ENCODE measurements at regions not wholly inside any gene's neighbourhood (a gene's known extent, or its start where the extent isn't known, plus 50 kb on each side); places are given as distances from the start of the nearest gene placed in this dataset.

- Histone ChIP-seq H3K4me1 (ENCODE audit: control insufficient read depth, insufficient read depth, low read length) (no peaks in the 10 kb centered on the region), H3K4me3 (ENCODE audit: low read length) (no peak overlapping the region), H3K9me3 (replicated peaks; ENCODE audit: control insufficient read depth, low read depth, low read length) (peaks cover 4% of the 10 kb centered on the region), H3K27me3 (ENCODE audit: control insufficient read depth, insufficient read depth, low read length) (no peaks in the 10 kb centered on the region), H3K36me3 (ENCODE audit: control insufficient read depth, insufficient read depth, low read length) (no peaks in the 10 kb centered on the region), H3K27ac (ENCODE audit: low read length) (no peak overlapping the region)
- no CpG with 5 or more reads among the region's 2 CpGs for WGBS (ENCODE audit: insufficient coverage)
- peak; percentile 40 for DNase-seq
Observed at GRCh38 chr4:189255636-189256035, 685.0 kb upstream of the FRG1 start.

- WGBS (ENCODE audit: insufficient coverage), result no CpG with 5 or more reads among the region's 1 CpG
- Histone ChIP-seq H3K27ac (ENCODE audit: low read length) (no peak overlapping the region), H3K4me1 (ENCODE audit: control insufficient read depth, insufficient read depth, low read length) (no peaks in the 10 kb centered on the region), H3K36me3 (ENCODE audit: control insufficient read depth, insufficient read depth, low read length) (no peaks in the 10 kb centered on the region), H3K27me3 (ENCODE audit: control insufficient read depth, insufficient read depth, low read length) (no peaks in the 10 kb centered on the region), H3K4me3 (ENCODE audit: low read length) (no peak overlapping the region), H3K9me3 (replicated peaks; ENCODE audit: control insufficient read depth, low read depth, low read length) (peaks cover 7% of the 10 kb centered on the region)
- no peak for DNase-seq
Observed at GRCh38 chr4:189261475-189261874, 679.2 kb upstream of the FRG1 start.

- no peak overlapping the region for H3K4me3 ChIP-seq (ENCODE audit: low read length)
- WGBS (ENCODE audit: insufficient coverage), result 76% methylated on average over 5 of the region's 7 CpGs
- no peak overlapping the region for H3K27ac ChIP-seq (ENCODE audit: low read length)
- peaks cover 7% of the 10 kb centered on the region for H3K9me3 ChIP-seq (replicated peaks; ENCODE audit: control insufficient read depth, low read depth, low read length)
- no peaks in the 10 kb centered on the region for H3K27me3 ChIP-seq (ENCODE audit: control insufficient read depth, insufficient read depth, low read length)
- H3K36me3 ChIP-seq (ENCODE audit: control insufficient read depth, insufficient read depth, low read length), result no peaks in the 10 kb centered on the region
- H3K4me1 ChIP-seq (ENCODE audit: control insufficient read depth, insufficient read depth, low read length), result no peaks in the 10 kb centered on the region
- no peak for DNase-seq
Observed at GRCh38 chr4:189265515-189265914, 675.2 kb upstream of the FRG1 start.

GRCh38 chr4:189267312-189267965, 673.2 kb upstream of the FRG1 start:
- H3K4me3 ChIP-seq (ENCODE audit: low read length), result no peak overlapping the region
- no peaks in the 10 kb centered on the region for H3K36me3 ChIP-seq (ENCODE audit: control insufficient read depth, insufficient read depth, low read length)
- no peaks in the 10 kb centered on the region for H3K4me1 ChIP-seq (ENCODE audit: control insufficient read depth, insufficient read depth, low read length)
- DNase-seq, result no peak
- no peaks in the 10 kb centered on the region for H3K9me3 ChIP-seq (replicated peaks; ENCODE audit: control insufficient read depth, low read depth, low read length)
- no peak overlapping the region for H3K27ac ChIP-seq (ENCODE audit: low read length)
- WGBS (ENCODE audit: insufficient coverage), result 82% methylated on average over 3 of the region's 3 CpGs
- no peaks in the 10 kb centered on the region for H3K27me3 ChIP-seq (ENCODE audit: control insufficient read depth, insufficient read depth, low read length)

- Histone ChIP-seq H3K4me1 (ENCODE audit: control insufficient read depth, insufficient read depth, low read length) (no peaks in the 10 kb centered on the region), H3K9me3 (replicated peaks; ENCODE audit: control insufficient read depth, low read depth, low read length) (no peaks in the 10 kb centered on the region), H3K4me3 (ENCODE audit: low read length) (no peak overlapping the region), H3K27me3 (ENCODE audit: control insufficient read depth, insufficient read depth, low read length) (no peaks in the 10 kb centered on the region), H3K36me3 (ENCODE audit: control insufficient read depth, insufficient read depth, low read length) (no peaks in the 10 kb centered on the region), H3K27ac (ENCODE audit: low read length) (no peak overlapping the region)
- DNase-seq, result no peak
- WGBS (ENCODE audit: insufficient coverage), result 49% methylated on average over 2 of the region's 3 CpGs
Observed at GRCh38 chr4:189278597-189279165, 662.0 kb upstream of the FRG1 start.

GRCh38 chr4:189279188-189279587, 661.5 kb upstream of the FRG1 start:
- no peaks in the 10 kb centered on the region for H3K9me3 ChIP-seq (replicated peaks; ENCODE audit: control insufficient read depth, low read depth, low read length)
- H3K4me3 ChIP-seq (ENCODE audit: low read length), result no peak overlapping the region
- 63% methylated on average over 8 of the region's 11 CpGs for WGBS (ENCODE audit: insufficient coverage)
- peak; percentile 52 for DNase-seq
- H3K27ac ChIP-seq (ENCODE audit: low read length), result no peak overlapping the region
- H3K4me1 ChIP-seq (ENCODE audit: control insufficient read depth, insufficient read depth, low read length), result no peaks in the 10 kb centered on the region
- no peaks in the 10 kb centered on the region for H3K36me3 ChIP-seq (ENCODE audit: control insufficient read depth, insufficient read depth, low read length)
- H3K27me3 ChIP-seq (ENCODE audit: control insufficient read depth, insufficient read depth, low read length), result no peaks in the 10 kb centered on the region

GRCh38 chr4:189285377-189285776, 655.3 kb upstream of the FRG1 start:
- no peak for DNase-seq
- WGBS (ENCODE audit: insufficient coverage), result 60% methylated on average over 8 of the region's 8 CpGs
- H3K36me3 ChIP-seq (ENCODE audit: control insufficient read depth, insufficient read depth, low read length), result no peaks in the 10 kb centered on the region
- no peak overlapping the region for H3K27ac ChIP-seq (ENCODE audit: low read length)
- H3K9me3 ChIP-seq (replicated peaks; ENCODE audit: control insufficient read depth, low read depth, low read length), result no peaks in the 10 kb centered on the region
- no peaks in the 10 kb centered on the region for H3K27me3 ChIP-seq (ENCODE audit: control insufficient read depth, insufficient read depth, low read length)
- no peak overlapping the region for H3K4me3 ChIP-seq (ENCODE audit: low read length)
- no peaks in the 10 kb centered on the region for H3K4me1 ChIP-seq (ENCODE audit: control insufficient read depth, insufficient read depth, low read length)

GRCh38 chr4:189291939-189292338, 648.7 kb upstream of the FRG1 start:
- Histone ChIP-seq H3K9me3 (replicated peaks; ENCODE audit: control insufficient read depth, low read depth, low read length) (no peaks in the 10 kb centered on the region), H3K27me3 (ENCODE audit: control insufficient read depth, insufficient read depth, low read length) (no peaks in the 10 kb centered on the region), H3K4me1 (ENCODE audit: control insufficient read depth, insufficient read depth, low read length) (no peaks in the 10 kb centered on the region), H3K4me3 (ENCODE audit: low read length) (no peak overlapping the region), H3K36me3 (ENCODE audit: control insufficient read depth, insufficient read depth, low read length) (no peaks in the 10 kb centered on the region), H3K27ac (ENCODE audit: low read length) (no peak overlapping the region)
- DNase-seq, result no peak

GRCh38 chr4:189293459-189293858, 647.2 kb upstream of the FRG1 start:
- Histone ChIP-seq H3K36me3 (ENCODE audit: control insufficient read depth, insufficient read depth, low read length) (no peaks in the 10 kb centered on the region), H3K4me1 (ENCODE audit: control insufficient read depth, insufficient read depth, low read length) (no peaks in the 10 kb centered on the region), H3K27me3 (ENCODE audit: control insufficient read depth, insufficient read depth, low read length) (no peaks in the 10 kb centered on the region), H3K27ac (ENCODE audit: low read length) (no peak overlapping the region), H3K4me3 (ENCODE audit: low read length) (no peak overlapping the region), H3K9me3 (replicated peaks; ENCODE audit: control insufficient read depth, low read depth, low read length) (no peaks in the 10 kb centered on the region)
- WGBS (ENCODE audit: insufficient coverage), result no CpG with 5 or more reads among the region's 3 CpGs
- DNase-seq, result no peak

GRCh38 chr4:189294574-189294973, 646.1 kb upstream of the FRG1 start:
- no peak for DNase-seq
- Histone ChIP-seq H3K4me3 (ENCODE audit: low read length) (no peak overlapping the region), H3K27ac (ENCODE audit: low read length) (no peak overlapping the region), H3K9me3 (replicated peaks; ENCODE audit: control insufficient read depth, low read depth, low read length) (no peaks in the 10 kb centered on the region), H3K27me3 (ENCODE audit: control insufficient read depth, insufficient read depth, low read length) (no peaks in the 10 kb centered on the region), H3K36me3 (ENCODE audit: control insufficient read depth, insufficient read depth, low read length) (no peaks in the 10 kb centered on the region), H3K4me1 (ENCODE audit: control insufficient read depth, insufficient read depth, low read length) (no peaks in the 10 kb centered on the region)
- WGBS (ENCODE audit: insufficient coverage), result no CpG with 5 or more reads among the region's 3 CpGs

GRCh38 chr4:189299706-189300105, 641.0 kb upstream of the FRG1 start:
- DNase-seq, result no peak
- Histone ChIP-seq H3K27ac (ENCODE audit: low read length) (no peak overlapping the region), H3K4me1 (ENCODE audit: control insufficient read depth, insufficient read depth, low read length) (no peaks in the 10 kb centered on the region), H3K27me3 (ENCODE audit: control insufficient read depth, insufficient read depth, low read length) (no peaks in the 10 kb centered on the region), H3K4me3 (ENCODE audit: low read length) (no peak overlapping the region), H3K9me3 (replicated peaks; ENCODE audit: control insufficient read depth, low read depth, low read length) (no peaks in the 10 kb centered on the region), H3K36me3 (ENCODE audit: control insufficient read depth, insufficient read depth, low read length) (no peaks in the 10 kb centered on the region)
- WGBS (ENCODE audit: insufficient coverage), result 0% methylated on average over 1 of the region's 5 CpGs
